ENCODE measurements at regions not wholly inside any gene's neighbourhood (a gene's known extent, or its start where the extent isn't known, plus 50 kb on each side); places are given as distances from the start of the nearest gene placed in this dataset.

GRCh38 chrX:16496175-16496574, 153.8 kb upstream of the S100G start:
- DNase-seq = no peak

GRCh38 chrX:16511796-16512776, 137.9 kb upstream of the S100G start:
- DNase-seq = no peak

GRCh38 chrX:16516232-16516876, 133.6 kb upstream of the S100G start:
- DNase-seq = peak in 1 of 3 donors; percentile 46

- no peak for DNase-seq
Measured at GRCh38 chrX:16517039-16517605, 132.8 kb upstream of the S100G start.

- DNase-seq = no peak
Measured at GRCh38 chrX:16518131-16518530, 131.8 kb upstream of the S100G start.

GRCh38 chrX:16524316-16524715, 125.6 kb upstream of the S100G start:
- no peak for DNase-seq

GRCh38 chrX:16526003-16526402, 124.0 kb upstream of the S100G start:
- DNase-seq = no peak

- DNase-seq = no peak
Measured at GRCh38 chrX:16528620-16529019, 121.3 kb upstream of the S100G start.
